GM12878 (cell line): ENCODE measurements at regions not wholly inside any gene's neighbourhood (a gene's known extent, or its start where the extent isn't known, plus 50 kb on each side); places are given as distances from the start of the nearest gene placed in this dataset.
A peak's percentile ranks its signal among the peaks of the same experiment; 100 is the strongest.
"Not testable (repeated sequence)": the region's sequence is repeated elsewhere in the genome, so short reads cannot be mapped to it uniquely, and the experiment has no call there.

ENCODE experiments used
- ATAC-seq: fragments of 200-7000 bp; cut with Tn5 transposase; 3 replicates; pipeline ENCODE4 v1.9.1; 2020; ENCODE audit warnings: mild to moderate bottlenecking, moderate library complexity
- BruUV-seq: library from RNA; stranded (reverse); fragments of 400-500 nt; replicated peaks from 2 replicates; lab custom pipeline; 2021; lab: Mats Ljungman, UMichigan
- CTCF ChIA-PET: fragments of 300-600 bp; sonication (Branson Sonifier 250); formaldehyde crosslinking; extraction: SDS; loops from one replicate; lab custom pipeline; 2021; ENCODE audit warnings: inconsistent platforms; lab: Yijun Ruan, JAX
- POLR2A ChIA-PET: fragments of 350-600 bp; formaldehyde crosslinking; extraction: SDS; loops from one replicate; lab custom pipeline; 2021; ENCODE audit warnings: inconsistent platforms; lab: Charles Lee
- RAD21 ChIA-PET: fragments of 300-600 bp; sonication (Branson Sonifier 250); formaldehyde crosslinking; loops from one replicate; lab custom pipeline; 2023; ENCODE audit warnings: antibody characterized with exemption; ENCODE audit not compliant: unreplicated experiment; lab: Charles Lee
- SMC1A ChIA-PET: fragments of 300-600 bp; sonication (Branson Sonifier 250); formaldehyde crosslinking; loops from one replicate; lab custom pipeline; 2023; ENCODE audit not compliant: unreplicated experiment, uncharacterized antibody; lab: Charles Lee
- DNase-seq: peaks from one replicate; pipeline ENCODE4 v3.0.0-alpha.2; 2011; ENCODE audit warnings: low read depth, low spot score
- FAIRE-seq: peaks from 3 replicates; lab custom pipeline; 2011; peaks lifted over from hg19 to GRCh38; lab: Jason Lieb, UNC
- H2AFZ ChIP-seq: 2 replicates; pipeline ENCODE4 v1.6.0; 2011; ENCODE audit warnings: low read depth, low read length, control low read depth; ENCODE audit not compliant: control insufficient read depth
- H3K27ac ChIP-seq: 2 replicates; pipeline ENCODE4 v1.5.1; 2011; ENCODE audit warnings: control low read depth; ENCODE audit not compliant: control insufficient read depth, insufficient read depth
- H3K27me3 ChIP-seq, 2 experiments: replicated peaks in 1 of 2; 2 replicates each; pipeline versions ENCODE4 v1.6.0 to v1.6.1; 2011; ENCODE audit warnings: low read length in 1 of 2; ENCODE audit not compliant: control insufficient read depth in 2 of 2, insufficient read depth in 2 of 2
- H3K36me3 ChIP-seq, 2 experiments: 2 replicates each; pipeline ENCODE4 v1.5.1; 2011; ENCODE audit warnings: low read length in 1 of 2; ENCODE audit not compliant: control insufficient read depth in 2 of 2, insufficient read depth in 2 of 2
- H3K4me1 ChIP-seq: 2 replicates; pipeline ENCODE4 v1.6.1; 2011; ENCODE audit warnings: mild to moderate bottlenecking, low read length, moderate library complexity, mixed read lengths; ENCODE audit not compliant: control insufficient read depth, insufficient read depth
- H3K4me2 ChIP-seq: 2 replicates; pipeline ENCODE4 v1.6.0; 2011; ENCODE audit warnings: control low read depth; ENCODE audit not compliant: control insufficient read depth, insufficient read depth
- H3K4me3 ChIP-seq: fragments of 200-600 bp; sonication (generic); 2 replicates; pipeline ENCODE4 v1.5.1; 2016
- H3K79me2 ChIP-seq: 2 replicates; pipeline ENCODE4 v1.6.0; 2011; ENCODE audit warnings: low read length; ENCODE audit not compliant: control insufficient read depth, insufficient read depth
- H3K9ac ChIP-seq: 2 replicates; pipeline ENCODE4 v1.8.0; 2011; ENCODE audit warnings: low read length, control low read depth, mixed read lengths; ENCODE audit not compliant: control insufficient read depth, insufficient read depth
- H3K9me3 ChIP-seq: replicated peaks from 3 replicates; pipeline ENCODE4 v1.5.1; 2011; ENCODE audit warnings: mild to moderate bottlenecking, low read length; ENCODE audit not compliant: control insufficient read depth, insufficient read depth
- H4K20me1 ChIP-seq: 2 replicates; pipeline ENCODE4 v1.6.0; 2011; ENCODE audit not compliant: control insufficient read depth, insufficient read depth
- BHLHE40 ChIP-seq, 2 experiments: fragments of 450-650 bp in 1 of 2; IDR thresholded peaks; 2 replicates each; pipeline ENCODE4 v1.6.1; 2011 to 2017; ENCODE audit warnings: low read depth in 2 of 2, borderline replicate concordance in 1 of 2, improper control_type of control experiment in 1 of 2, low read length in 1 of 2, mild to moderate bottlenecking in 1 of 2
- PAX5 ChIP-seq: IDR thresholded peaks from 2 replicates; pipeline ENCODE4 v1.6.1; 2011; ENCODE audit warnings: low read depth, low read length, borderline replicate concordance
- POLR2AphosphoS2 ChIP-seq: IDR thresholded peaks from 2 replicates; pipeline ENCODE4 v1.6.1; 2011; ENCODE audit warnings: low read depth, mild to moderate bottlenecking, low read length, improper control_type of control experiment, moderate library complexity
- RAD21 ChIP-seq: IDR thresholded peaks from 2 replicates; pipeline ENCODE4 v1.6.1; 2011; ENCODE audit warnings: mild to moderate bottlenecking, low read depth, low read length, moderate library complexity; ENCODE audit not compliant: insufficient read depth
- SMC3 ChIP-seq: IDR thresholded peaks from 2 replicates; pipeline ENCODE4 v1.6.1; 2011; ENCODE audit warnings: low read length, improper control_type of control experiment, borderline replicate concordance
- WGBS: methylation state at CpG from one replicate; pipeline ENCODE4 v1.1.6; 2016; ENCODE audit warnings: low lambda C conversion rate; ENCODE audit not compliant: insufficient replicate concordance, insufficient coverage; ENCODE audit errors: missing lambda C conversion rate; 5-methylcytosine and 5-hydroxymethylcytosine counted together
- in situ Hi-C: fragments of 300-500 bp; cut with MboI; formaldehyde crosslinking; loops from 9 replicates; pipeline ENCODE4 v1.14.3; 2018; ENCODE audit warnings: mixed read lengths
- intact Hi-C: fragments of 100-400 bp; cut with micrococcal nuclease; formaldehyde crosslinking; loops from one replicate; pipeline ENCODE4 v1.14.2; 2022; ENCODE audit not compliant: unreplicated experiment
- TF ChIP-seq, protein P1 (sequence below), 3 experiments: IDR thresholded peaks in 2 of 3; conservative IDR thresholded peaks in 1 of 3; 2 replicates each; pipeline ENCODE4 v1.5.1; 2011; ENCODE audit warnings: low read depth in 3 of 3, low read length in 3 of 3, mild to moderate bottlenecking in 3 of 3, control low read depth in 2 of 3, moderate library complexity in 2 of 3, inconsistent platforms in 1 of 3, mixed read lengths in 1 of 3; ENCODE audit not compliant: control insufficient read depth in 2 of 3, insufficient read depth in 1 of 3; ENCODE audit errors: extremely low read depth in 1 of 3

DNA sequence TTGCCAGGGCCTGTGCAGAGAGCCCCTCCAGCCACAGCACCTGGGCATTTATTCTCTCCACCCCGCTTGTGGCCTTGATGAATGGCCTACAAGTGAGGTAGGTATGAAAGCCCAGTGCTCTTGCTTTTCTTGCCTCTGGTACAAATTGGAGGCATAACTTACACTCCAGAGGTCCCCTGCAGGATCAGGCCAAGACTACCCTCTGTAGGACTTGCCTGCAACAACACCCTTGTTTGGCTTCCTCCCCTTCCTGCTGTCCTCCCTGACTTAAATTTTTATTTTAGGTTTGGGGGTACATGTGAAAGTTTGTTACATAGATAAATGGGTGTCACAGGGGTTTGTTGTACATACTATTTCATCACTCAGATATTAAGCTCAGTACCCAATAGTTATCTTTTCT lies 95.7 kb downstream of the CDC42EP3 start:
- no peaks in the 10 kb centered on the region for H4K20me1 ChIP-seq
- TF ChIP-seq RAD21 (peak; percentile 40), POLR2AphosphoS2 (no peak), PAX5 (no peak), BHLHE40 (IDR thresholded peaks at IDR 0.05; ENCODE audit: borderline replicate concordance in 1 of 2, low read depth in 2 of 2, low read length in 1 of 2) (no peak), SMC3 (peak; percentile 16; the same call in 1 of the 2 replicates)
- TF ChIP-seq, protein P1, sequence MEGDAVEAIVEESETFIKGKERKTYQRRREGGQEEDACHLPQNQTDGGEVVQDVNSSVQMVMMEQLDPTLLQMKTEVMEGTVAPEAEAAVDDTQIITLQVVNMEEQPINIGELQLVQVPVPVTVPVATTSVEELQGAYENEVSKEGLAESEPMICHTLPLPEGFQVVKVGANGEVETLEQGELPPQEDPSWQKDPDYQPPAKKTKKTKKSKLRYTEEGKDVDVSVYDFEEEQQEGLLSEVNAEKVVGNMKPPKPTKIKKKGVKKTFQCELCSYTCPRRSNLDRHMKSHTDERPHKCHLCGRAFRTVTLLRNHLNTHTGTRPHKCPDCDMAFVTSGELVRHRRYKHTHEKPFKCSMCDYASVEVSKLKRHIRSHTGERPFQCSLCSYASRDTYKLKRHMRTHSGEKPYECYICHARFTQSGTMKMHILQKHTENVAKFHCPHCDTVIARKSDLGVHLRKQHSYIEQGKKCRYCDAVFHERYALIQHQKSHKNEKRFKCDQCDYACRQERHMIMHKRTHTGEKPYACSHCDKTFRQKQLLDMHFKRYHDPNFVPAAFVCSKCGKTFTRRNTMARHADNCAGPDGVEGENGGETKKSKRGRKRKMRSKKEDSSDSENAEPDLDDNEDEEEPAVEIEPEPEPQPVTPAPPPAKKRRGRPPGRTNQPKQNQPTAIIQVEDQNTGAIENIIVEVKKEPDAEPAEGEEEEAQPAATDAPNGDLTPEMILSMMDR (IDR thresholded peaks at IDR 0.05 in 2 of 3, conservative IDR thresholded peaks at IDR 0.05 in 1 of 3; ENCODE audit: control insufficient read depth in 2 of 3, extremely low read depth in 1 of 3, insufficient read depth in 1 of 3, low read depth in 3 of 3, low read length in 3 of 3) = 0 out of 6 replicates have a peak, but pooled peaks have one; percentile 0 to 10 (median 10)
- H3K9me3 ChIP-seq = peaks cover 20% of the 10 kb centered on the region
- in situ Hi-C loops = no loop called here
- H2AFZ ChIP-seq = no peak overlapping the region
- H3K4me1 ChIP-seq = peaks cover 32% of the 10 kb centered on the region
- H3K9ac ChIP-seq = no peak overlapping the region
- SMC1A ChIA-PET = interaction anchor here (0.7 to 4.5 kb wide), 9 partner anchors 9 to 159 kb away, joined by 3 to 47 read pairs (median 7); no protein-coding TSS in a partner anchor
- no peaks in the 10 kb centered on the region for H3K27me3 ChIP-seq
- no peak overlapping the region for H3K27ac ChIP-seq
- H3K79me2 ChIP-seq = no peaks in the 10 kb centered on the region; the same call in 1 of the 2 replicates
- H3K4me3 ChIP-seq = no peak overlapping the region
- no peak for FAIRE-seq
- BruUV-seq = no TSS peak
- DNase-seq = no peak
- RAD21 ChIA-PET = interaction anchor here (2.1 to 3.9 kb wide), 2 partner anchors 43 to 48 kb away, joined by 16 to 64 read pairs; no protein-coding TSS in a partner anchor
- ATAC-seq = no peak
- CTCF ChIA-PET = interaction anchor here (0.8 to 3.9 kb wide), 6 partner anchors 12 to 301 kb away, joined by 3 to 36 read pairs (median 4); no protein-coding TSS in a partner anchor
- POLR2A ChIA-PET = interaction anchor here (1.1 to 3.4 kb wide), 3 partner anchors 11 to 44 kb away, joined by 4 to 20 read pairs (median 5); no protein-coding TSS in a partner anchor
- peaks cover 0 to 1% of the 10 kb centered on the region in 2 experiments; a peak in 2 of 4 replicates for H3K36me3 ChIP-seq
- WGBS = 84% methylated on average over 1 of the region's 1 CpG
- no peak overlapping the region for H3K4me2 ChIP-seq
- intact Hi-C loops = no loop called here

DNA sequence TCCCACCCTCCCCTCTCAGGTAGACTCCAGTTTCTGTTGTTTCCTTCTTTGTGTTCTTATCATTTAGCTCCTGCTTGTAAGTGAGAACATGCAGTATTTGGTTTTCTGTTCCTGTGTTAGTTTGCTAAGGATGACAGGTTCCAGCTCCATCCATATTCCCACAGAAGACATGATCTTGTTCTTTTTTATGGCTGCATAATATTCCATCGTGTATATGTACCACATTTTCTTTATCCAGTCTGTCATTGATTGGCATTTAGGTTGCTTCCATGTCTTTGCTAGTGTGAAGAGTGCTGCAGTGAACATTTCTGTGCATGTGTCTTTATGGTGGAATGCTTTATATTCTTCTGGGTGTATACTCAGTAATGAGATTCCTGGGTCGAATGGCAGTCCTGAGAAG lies 95.2 kb downstream of the CDC42EP3 start:
- RAD21 ChIA-PET = interaction anchor here (3.9 kb wide), 1 partner anchor 47 kb away, joined by 64 read pairs; no protein-coding TSS in a partner anchor

More for the DNA sequence above, 95.2 kb downstream of the CDC42EP3 start:
- H3K79me2 ChIP-seq, ATAC-seq, H3K4me2 ChIP-seq, H3K9ac ChIP-seq, H2AFZ ChIP-seq, FAIRE-seq, H4K20me1 ChIP-seq, DNase-seq, H3K27me3 ChIP-seq, H3K4me3 ChIP-seq, intact Hi-C loops, H3K36me3 ChIP-seq, BruUV-seq, in situ Hi-C loops, H3K27ac ChIP-seq: not testable (repeated sequence)
- H3K9me3 ChIP-seq = peaks cover 20% of the 10 kb centered on the region
- CTCF ChIA-PET = interaction anchor here (0.8 to 3.9 kb wide), 6 partner anchors 12 to 301 kb away, joined by 3 to 36 read pairs (median 4); no protein-coding TSS in a partner anchor
- SMC1A ChIA-PET = interaction anchor here (0.7 to 4.5 kb wide), 6 partner anchors 9 to 45 kb away, joined by 3 to 47 read pairs (median 6); no protein-coding TSS in a partner anchor
- 91% methylated on average over 2 of the region's 2 CpGs for WGBS
- H3K4me1 ChIP-seq = peaks cover 31% of the 10 kb centered on the region
- POLR2A ChIA-PET = interaction anchor here (1.1 to 3.4 kb wide), 3 partner anchors 10 to 43 kb away, joined by 4 to 20 read pairs (median 5); no protein-coding TSS in a partner anchor
